K562 (cell line): ENCODE measurements at regions not wholly inside any gene's neighbourhood (a gene's known extent, or its start where the extent isn't known, plus 50 kb on each side); places are given as distances from the start of the nearest gene placed in this dataset.

Experiments
- ATAC-seq: fragments of 200-7000 bp; cut with Tn5 transposase; 3 replicates; pipeline ENCODE4 v1.9.1; 2020; ENCODE audit warnings: moderate library complexity
- BruUV-seq: library from RNA; stranded (reverse); fragments of 400-500 nt; replicated peaks from 2 replicates; lab custom pipeline; 2021; lab: Mats Ljungman, UMichigan
- CTCF ChIA-PET: fragments of 300-600 bp; formaldehyde crosslinking; extraction: SDS; loops from one replicate; lab custom pipeline; 2021; ENCODE audit warnings: low intra/inter-chr PET ratio; lab: Yijun Ruan, JAX
- POLR2A ChIA-PET: fragments of 300-600, 350-650 bp; sonication (Branson Sonifier 250); formaldehyde crosslinking; extraction: SDS; loops from one replicate; lab custom pipeline; 2021; ENCODE audit warnings: antibody characterized with exemption, inconsistent platforms; lab: Yijun Ruan, JAX
- DNase-seq, 4 experiments: peaks; one replicate each; pipeline versions ENCODE4 v3.0.0 to v3.0.0-alpha.2; 2011 to 2018; ENCODE audit warnings: low spot score in 3 of 4, mixed read lengths in 3 of 4; ENCODE audit errors: extremely low read depth in 1 of 4
- FAIRE-seq: peaks from 2 replicates; lab custom pipeline; 2011; peaks lifted over from hg19 to GRCh38; lab: Jason Lieb, UNC
- H2AFZ ChIP-seq: 2 replicates; pipeline ENCODE4 v1.6.0; 2011; ENCODE audit warnings: low read depth, low read length, control low read depth, inconsistent platforms
- H3K27ac ChIP-seq: fragments of 200-600 bp; 3 replicates; pipeline ENCODE4 v1.8.0; 2011; ENCODE audit warnings: low read depth, mild to moderate bottlenecking, control low read depth, inconsistent platforms, low read length, moderate library complexity, mixed read lengths; ENCODE audit errors: extremely low read depth
- H3K27me3 ChIP-seq, 2 experiments: fragments of 300-600 bp in 1 of 2; 2 replicates in 1 of 2; 3 replicates in 1 of 2; pipeline versions ENCODE4 v1.6.0 to v1.8.0; 2011; ENCODE audit warnings: inconsistent platforms in 2 of 2, low read length in 2 of 2, mild to moderate bottlenecking in 1 of 2, mixed read lengths in 1 of 2, moderate library complexity in 1 of 2; ENCODE audit not compliant: control insufficient read depth in 2 of 2, insufficient read depth in 2 of 2
- H3K36me3 ChIP-seq: fragments of 300-600 bp; 3 replicates; pipeline ENCODE4 v1.8.0; 2011; ENCODE audit warnings: mild to moderate bottlenecking, low read length, inconsistent platforms; ENCODE audit not compliant: control insufficient read depth, insufficient read depth
- H3K4me1 ChIP-seq, 2 experiments: fragments of 200-600 bp in 1 of 2; replicated peaks in 1 of 2; 2 replicates in 1 of 2; 3 replicates in 1 of 2; pipeline versions ENCODE4 v1.5.1 to v1.8.0; 2011; ENCODE audit warnings: inconsistent platforms in 2 of 2, low read length in 2 of 2, mild to moderate bottlenecking in 1 of 2, mixed read lengths in 1 of 2, moderate library complexity in 1 of 2; ENCODE audit not compliant: control insufficient read depth in 2 of 2, insufficient read depth in 2 of 2
- H3K4me2 ChIP-seq: 2 replicates; pipeline ENCODE4 v1.6.1; 2011; ENCODE audit warnings: low read length, control low read depth, inconsistent platforms, mixed read lengths; ENCODE audit not compliant: insufficient read depth
- H3K4me3 ChIP-seq: fragments of 200-600 bp; sonication (generic), shearing (Covaris generic); 2 replicates; pipeline ENCODE4 v1.5.1; 2016; ENCODE audit warnings: control low read depth, inconsistent platforms
- H3K79me2 ChIP-seq: fragments of 200-600 bp; 3 replicates; pipeline ENCODE4 v1.8.0; 2011; ENCODE audit warnings: low read length, inconsistent platforms; ENCODE audit not compliant: control insufficient read depth, insufficient read depth
- H3K9ac ChIP-seq, 2 experiments: 2 replicates each; pipeline versions ENCODE4 v1.6.0 to v1.6.1; 2011; ENCODE audit warnings: low read depth in 2 of 2, low read length in 2 of 2, control low read depth in 1 of 2, inconsistent platforms in 1 of 2, mild to moderate bottlenecking in 1 of 2, mixed read lengths in 1 of 2; ENCODE audit not compliant: insufficient read depth in 1 of 2
- H3K9me1 ChIP-seq: one replicate; pipeline ENCODE4 v1.6.0; 2011; ENCODE audit warnings: inconsistent platforms, mild to moderate bottlenecking, low read length, moderate library complexity; ENCODE audit not compliant: control insufficient read depth, insufficient read depth
- H3K9me3 ChIP-seq: replicated peaks from 2 replicates; pipeline ENCODE4 v1.5.1; 2011; ENCODE audit warnings: low read depth, low read length, inconsistent platforms; ENCODE audit not compliant: control insufficient read depth, insufficient read depth
- H4K20me1 ChIP-seq: replicated peaks from 2 replicates; pipeline ENCODE4 v1.6.1; 2011; ENCODE audit warnings: low read length, inconsistent platforms, mixed read lengths; ENCODE audit not compliant: control insufficient read depth, insufficient read depth
- GTF2F1 ChIP-seq: IDR thresholded peaks from 2 replicates; pipeline ENCODE4 v1.6.1; 2011; ENCODE audit warnings: low read depth, low read length, improper control_type of control experiment
- HIVEP1 ChIP-seq: fragments of 250-450 bp; sonication (Bioruptor Pico); IDR thresholded peaks from 2 replicates; pipeline ENCODE4 v1.4.0; 2020; ENCODE audit warnings: mild to moderate bottlenecking
- ID3 ChIP-seq, 2 experiments: fragments of 250-450 bp in 1 of 2; fragments of 450-650 bp in 1 of 2; sonication (Bioruptor Pico) in 1 of 2; IDR thresholded peaks; 2 replicates each; pipeline versions ENCODE4 v1.6.1 to v1.8.0; 2016 to 2021; ENCODE audit warnings: mild to moderate bottlenecking in 2 of 2, moderate library complexity in 2 of 2, missing compliant biosample characterization in 1 of 2, missing genetic modification characterization in 1 of 2
- IRF9 ChIP-seq: fragments of 450-650 bp; IDR thresholded peaks from 2 replicates; pipeline ENCODE4 v1.6.1; 2016; ENCODE audit warnings: missing biosample characterization, missing genetic modification characterization
- KLF16 ChIP-seq: IDR thresholded peaks from 2 replicates; pipeline ENCODE4 v1.6.1; 2016; ENCODE audit warnings: antibody characterized with exemption
- NKRF ChIP-seq: fragments of 450-650 bp; IDR thresholded peaks from 2 replicates; pipeline ENCODE4 v1.6.1; 2016; ENCODE audit warnings: borderline replicate concordance
- ZBTB17 ChIP-seq: fragments of 450-650 bp; formaldehyde crosslinking; IDR thresholded peaks from 2 replicates; pipeline ENCODE4 v1.4.0; 2020; ENCODE audit warnings: mild to moderate bottlenecking
- ZNF134 ChIP-seq: fragments of 250-450 bp; sonication (Bioruptor Pico); conservative IDR thresholded peaks from 2 replicates; pipeline ENCODE4 v1.4.0; 2020
- ZNF398 ChIP-seq: fragments of 250-450 bp; sonication (Bioruptor Pico); IDR thresholded peaks from 2 replicates; pipeline ENCODE4 v1.8.0; 2021; ENCODE audit warnings: moderate library complexity, mild to moderate bottlenecking, inconsistent platforms
- WGBS: fragments of 100-300 bp; shearing (Covaris generic); methylation state at CpG from one replicate; pipeline ENCODE4 v1.1.6; 2016; ENCODE audit warnings: low coverage, mixed read lengths; ENCODE audit not compliant: insufficient coverage; ENCODE audit errors: missing lambda C conversion rate; 5-methylcytosine and 5-hydroxymethylcytosine counted together
- in situ Hi-C: fragments of 300-500 bp; cut with MboI; formaldehyde crosslinking; loops from 4 replicates; pipeline ENCODE4 v1.15.0; 2018; ENCODE audit warnings: inconsistent platforms, mixed read lengths
- intact Hi-C: fragments of 100-400 bp; cut with micrococcal nuclease; formaldehyde crosslinking; loops from 2 replicates; pipeline ENCODE4 v1.14.2; 2022

- DNase-seq (no peak), ATAC-seq (no peak), FAIRE-seq (no peak)
- Histone ChIP-seq H3K36me3 (no peaks in the 10 kb centered on the region), H3K9me1 (no peaks in the 10 kb centered on the region), H3K27ac (no peak overlapping the region), H3K4me1 (no peaks in the 10 kb centered on the region), H3K9ac (no peak overlapping the region), H3K4me3 (no peak overlapping the region), H4K20me1 (no peaks in the 10 kb centered on the region), H3K79me2 (no peaks in the 10 kb centered on the region), H3K4me2 (no peak overlapping the region), H2AFZ (no peak overlapping the region), H3K27me3 (no peaks in the 10 kb centered on the region), H3K9me3 (no peaks in the 10 kb centered on the region)
- ChIA-PET CTCF (no interaction called here), POLR2A (no interaction called here)
- in situ Hi-C loops (no loop called here), intact Hi-C loops (no loop called here)
- TF ChIP-seq GTF2F1 (no peak), KLF16 (no peak), ZNF398 (no peak), IRF9 (no peak), HIVEP1 (CRISPR knock-in tag) (no peak), ID3 (CRISPR knock-in tag; IDR thresholded peaks at IDR 0.05) (no peak), ID3 (tag; IDR thresholded peaks at IDR 0.05) (no peak), ZBTB17 (no peak), ZNF134 (no peak), NKRF (no peak)
- 0% methylated on average over 4 of the region's 4 CpGs for WGBS
- no TSS peak for BruUV-seq
Measured at GRCh38 chr9:78807286-78807685, 510.4 kb downstream of the PSAT1 start.
